GM19455 (cell line): ENCODE measurements at regions not wholly inside any gene's neighbourhood (a gene's known extent, or its start where the extent isn't known, plus 50 kb on each side); places are given as distances from the start of the nearest gene placed in this dataset.

ENCODE experiments used
- ATAC-seq: cut with Tn5 transposase; IDR thresholded peaks from one replicate; pipeline ENCODE4 v1.9.1; 2021; ENCODE audit not compliant: unreplicated experiment

GRCh38 chr11:71311928-71312510, 59.6 kb upstream of the SHANK2 start:
- no peak for ATAC-seq

GRCh38 chr11:71311176-71311925, 59.0 kb upstream of the SHANK2 start:
- ATAC-seq = no peak

DNA sequence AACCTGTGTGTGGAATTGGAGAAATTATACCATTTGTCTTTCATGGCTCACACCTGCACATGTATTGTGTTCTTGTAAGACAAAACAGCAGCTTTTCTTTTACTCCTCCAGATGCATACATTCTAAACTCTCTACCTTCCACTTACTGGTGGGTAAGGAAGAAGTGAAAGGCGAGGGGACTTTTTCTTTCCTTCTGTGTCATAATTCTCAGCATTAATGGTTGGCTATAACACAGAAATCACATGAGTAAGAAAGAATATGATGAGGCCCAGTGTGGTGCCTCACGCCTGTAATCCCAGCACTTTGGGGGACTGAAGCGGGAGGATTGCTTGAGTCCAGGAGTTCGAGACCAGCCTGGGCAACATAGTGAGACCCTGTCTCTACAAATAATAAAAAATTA, 57.8 kb upstream of the SHANK2 start:
- ATAC-seq = no peak

GRCh38 chr11:71309611-71310010, 57.2 kb upstream of the SHANK2 start:
- no peak for ATAC-seq

DNA sequence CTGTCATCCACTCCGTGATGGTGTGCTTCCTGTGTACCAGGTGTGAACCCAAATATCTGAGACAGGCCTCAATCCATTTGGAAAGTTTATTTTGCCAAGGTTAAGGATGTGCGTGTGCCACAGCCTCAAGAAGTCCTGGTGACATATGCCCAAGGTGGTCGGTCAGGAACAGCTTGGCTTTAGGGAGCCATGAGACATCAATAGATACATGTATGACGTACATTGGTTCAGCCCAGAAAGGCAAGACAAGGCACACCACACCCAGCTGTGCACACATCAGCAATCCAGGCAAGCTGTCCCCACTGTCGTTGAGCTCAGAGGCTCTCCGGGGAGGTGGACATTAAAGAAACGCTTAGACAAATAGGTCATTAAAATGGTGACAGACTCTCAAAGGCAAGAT, 56.8 kb upstream of the SHANK2 start:
- no peak for ATAC-seq

- no peak for ATAC-seq
These were observed 55.7 kb upstream of the SHANK2 start for GRCh38 chr11:71307811-71308645.

GRCh38 chr11:71305451-71306125, 53.2 kb upstream of the SHANK2 start:
- ATAC-seq = no peak

DNA sequence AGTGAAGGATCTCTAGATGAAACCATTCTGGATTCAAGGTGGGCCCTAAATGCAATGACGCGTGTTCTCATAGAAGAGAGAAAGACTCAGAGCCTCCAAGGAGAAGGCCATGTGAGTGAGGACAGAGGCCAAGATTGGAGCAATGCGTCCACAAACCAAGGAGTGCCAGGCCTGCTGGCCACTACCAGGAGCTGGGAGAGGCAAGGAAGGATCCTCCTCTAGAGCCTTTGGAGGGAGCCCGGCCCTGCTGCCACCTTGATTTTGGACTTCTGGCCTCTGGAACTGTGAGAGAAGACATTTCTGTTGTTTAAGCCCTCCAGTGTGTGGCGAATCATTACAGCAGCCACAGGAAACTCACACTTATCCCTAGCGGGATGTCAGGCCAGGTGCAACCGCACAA, 52.7 kb upstream of the SHANK2 start:
- no peak for ATAC-seq

DNA sequence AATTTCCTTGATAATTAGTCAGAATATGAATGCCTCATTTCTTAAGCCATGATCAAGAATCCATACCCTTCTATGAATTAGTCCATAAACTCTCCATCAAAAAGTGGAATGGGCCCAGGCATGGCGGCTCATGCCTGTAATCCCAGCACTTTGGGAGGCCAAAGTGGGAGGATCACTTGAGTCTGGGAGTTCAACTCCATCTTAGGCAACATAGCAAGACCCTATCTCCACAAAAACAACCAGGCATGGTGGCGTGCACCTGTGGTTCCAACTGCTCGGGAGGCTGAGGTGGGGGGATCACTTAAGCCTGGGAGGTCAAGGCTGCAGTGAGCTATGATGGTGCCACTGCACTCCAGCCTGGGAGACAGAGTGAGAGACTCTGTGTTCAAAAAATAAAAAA, 52.1 kb upstream of the SHANK2 start:
- no peak for ATAC-seq

DNA sequence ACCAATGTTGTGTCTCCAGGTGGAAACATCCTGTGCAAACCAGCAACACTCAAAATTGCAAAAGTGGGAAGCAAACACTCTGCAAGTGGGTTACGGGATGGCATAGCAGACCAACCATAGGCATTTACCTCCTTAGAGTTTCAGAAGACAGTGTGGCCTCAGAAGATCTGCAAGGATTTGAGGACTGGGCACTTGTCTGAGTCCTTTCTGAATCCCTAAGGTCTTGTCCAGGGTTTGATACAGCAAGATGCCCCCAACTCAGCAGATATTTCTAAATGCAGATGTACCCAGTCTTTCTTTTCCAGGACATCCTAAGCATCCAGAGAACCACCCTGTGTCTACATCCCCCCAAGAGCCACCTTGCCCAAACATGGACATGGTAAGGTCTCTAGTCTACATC, 51.7 kb upstream of the SHANK2 start:
- no peak for ATAC-seq

GRCh38 chr11:71302911-71303310, 50.5 kb upstream of the SHANK2 start:
- ATAC-seq = no peak

GRCh38 chr11:71302534-71302909, 50.1 kb upstream of the SHANK2 start:
- no peak for ATAC-seq
